T-cell (primary cell): ENCODE measurements at regions not wholly inside any gene's neighbourhood (a gene's known extent, or its start where the extent isn't known, plus 50 kb on each side); places are given as distances from the start of the nearest gene placed in this dataset.

ENCODE experiments used
- ATAC-seq, 4 experiments: fragments of 200-7000 bp in 3 of 4; fragments of 150-1000 bp in 1 of 4; cut with Tn5 transposase; replicated peaks in 1 of 4; 1 replicate in 3 of 4; 2 replicates in 1 of 4; pipeline ENCODE4 v1.10.0; 2021; ENCODE audit warnings: moderate library complexity in 3 of 4, mild to moderate bottlenecking in 2 of 4, moderate number of reproducible peaks in 1 of 4
- CTCF ChIA-PET, 2 donors: fragments of 300-600 bp; sonication (Branson Sonifier 250); formaldehyde crosslinking; loops; one replicate each; lab custom pipeline; 2022; ENCODE audit warnings: antibody characterized with exemption in 2 of 2; lab: Charles Lee
- POLR2A ChIA-PET, 2 donors: fragments of 300-600 bp; sonication (Branson Sonifier 250); formaldehyde crosslinking; loops; one replicate each; lab custom pipeline; 2022; ENCODE audit warnings: antibody characterized with exemption in 2 of 2; lab: Charles Lee
- DNase-seq, 35 experiments: peaks; one replicate each; pipeline versions ENCODE4 v3.0.0 to v3.0.0-alpha.2; 2013 to 2023
- H3K27ac ChIP-seq: one replicate; pipeline ENCODE4 v1.5.1; 2013; ENCODE audit warnings: low read length
- H3K27me3 ChIP-seq, 2 experiments: replicated peaks in 1 of 2; 1 replicate in 1 of 2; 2 replicates in 1 of 2; pipeline versions ENCODE4 v1.6.1 to v1.7.0; 2013; ENCODE audit warnings: low read length in 1 of 2, mixed read lengths in 1 of 2; ENCODE audit not compliant: control insufficient read depth in 2 of 2, insufficient read depth in 2 of 2; ENCODE audit errors: extremely low read depth in 1 of 2
- H3K36me3 ChIP-seq, 2 donors: 1 replicate in 1 of 2; 2 replicates in 1 of 2; pipeline versions ENCODE4 v1.6.1 to v1.7.0; 2013; ENCODE audit warnings: low read length in 1 of 2; ENCODE audit not compliant: control insufficient read depth in 2 of 2, insufficient read depth in 1 of 2; ENCODE audit errors: extremely low read depth in 1 of 2
- H3K4me1 ChIP-seq, 2 experiments: 1 replicate in 1 of 2; 2 replicates in 1 of 2; pipeline versions ENCODE4 v1.6.1 to v1.7.0; 2013; ENCODE audit warnings: low read length in 2 of 2, mixed read lengths in 1 of 2; ENCODE audit not compliant: insufficient read depth in 2 of 2, control insufficient read depth in 1 of 2; ENCODE audit errors: extremely low read depth in 1 of 2
- H3K4me3 ChIP-seq, 2 donors: 1 replicate in 1 of 2; 2 replicates in 1 of 2; pipeline versions ENCODE4 v1.5.1 to v1.7.0; 2013; ENCODE audit warnings: mild to moderate bottlenecking in 2 of 2, low read length in 1 of 2, moderate library complexity in 1 of 2; ENCODE audit not compliant: control insufficient read depth in 1 of 2; ENCODE audit errors: extremely low read depth in 1 of 2
- H3K9me3 ChIP-seq: 2 replicates; pipeline ENCODE4 v1.7.0; 2013
- H3K27ac Mint-ChIP-seq, 2 donors: one replicate each; pipeline ENCODE4 v1.8.0; 2020 to 2021; ENCODE audit warnings: mild to moderate bottlenecking in 2 of 2, mixed read lengths in 2 of 2
- H3K27me3 Mint-ChIP-seq, 2 donors: one replicate each; pipeline ENCODE4 v1.8.0; 2021 to 2022; ENCODE audit warnings: mixed read lengths in 2 of 2
- H3K36me3 Mint-ChIP-seq: one replicate; pipeline ENCODE4 v1.8.0; 2021; ENCODE audit warnings: mixed read lengths
- H3K4me1 Mint-ChIP-seq, 3 donors: one replicate each; pipeline ENCODE4 v1.8.0; 2020 to 2022; ENCODE audit warnings: mixed read lengths in 3 of 3, mild to moderate bottlenecking in 1 of 3
- H3K4me3 Mint-ChIP-seq, 3 donors: one replicate each; pipeline ENCODE4 v1.8.0; 2020 to 2022; ENCODE audit warnings: mild to moderate bottlenecking in 3 of 3, mixed read lengths in 3 of 3, moderate library complexity in 3 of 3
- H3K9me3 Mint-ChIP-seq, 3 donors: one replicate each; pipeline ENCODE4 v1.8.0; 2020 to 2022; ENCODE audit warnings: mixed read lengths in 3 of 3
- WGBS: methylation state at CpG from one replicate; pipeline ENCODE4 v1.1.5; 2013; ENCODE audit warnings: missing lambda C conversion rate; ENCODE audit not compliant: insufficient coverage; 5-methylcytosine and 5-hydroxymethylcytosine counted together

DNA sequence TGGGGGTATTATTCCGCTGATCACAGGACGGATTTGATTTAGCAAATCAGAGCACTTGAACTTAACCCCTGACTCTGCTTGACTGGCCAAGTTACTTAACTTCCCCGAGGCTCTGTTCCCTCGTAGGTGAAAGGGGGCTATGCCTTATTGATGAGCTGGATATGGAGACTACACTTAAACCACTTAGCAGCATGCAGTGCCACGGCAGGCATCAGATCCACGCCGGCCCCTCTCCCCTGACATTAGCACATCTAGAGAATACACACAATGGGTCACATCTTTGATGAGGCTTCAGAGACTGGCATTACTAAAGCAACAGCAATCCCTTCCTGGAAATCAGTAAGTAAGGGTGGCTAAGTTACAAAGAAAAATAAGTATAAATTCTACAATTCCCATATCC is 71.0 kb downstream of the ABCC12 start:
- peaks cover 5 to 17% of the 10 kb centered on the region in 2 donors for H3K27me3 Mint-ChIP-seq
- no peak overlapping the region for H3K4me3 Mint-ChIP-seq
- H3K36me3 ChIP-seq = no peaks in the 10 kb centered on the region
- POLR2A ChIA-PET = no interaction called here
- no peak for ATAC-seq
- CTCF ChIA-PET = no interaction called here
- no peaks in the 10 kb centered on the region for H3K9me3 ChIP-seq
- no peak overlapping the region for H3K4me3 ChIP-seq
- no peaks in the 10 kb centered on the region for H3K9me3 Mint-ChIP-seq
- WGBS = no CpG with 5 or more reads among the region's 7 CpGs
- H3K27ac ChIP-seq = no peak overlapping the region
- no peaks in the 10 kb centered on the region for H3K4me1 Mint-ChIP-seq
- DNase-seq = no peak
- H3K27ac Mint-ChIP-seq = no peak overlapping the region
- no peaks in the 10 kb centered on the region for H3K4me1 ChIP-seq
- peaks cover 0 to 10% of the 10 kb centered on the region in 2 experiments for H3K27me3 ChIP-seq
- no peaks in the 10 kb centered on the region for H3K36me3 Mint-ChIP-seq

- ChIA-PET POLR2A (no interaction called here), CTCF (interaction anchor here in 1 of 2 donors (0.6 kb wide), 1 partner anchor 1014 kb away, joined by 6 read pairs; no protein-coding TSS in a partner anchor)
- Mint-ChIP-seq H3K27me3 (peaks cover 2 to 20% of the 10 kb centered on the region in 2 donors), H3K27ac (no peak overlapping the region), H3K4me3 (no peak overlapping the region), H3K4me1 (no peaks in the 10 kb centered on the region), H3K9me3 (no peaks in the 10 kb centered on the region), H3K36me3 (no peaks in the 10 kb centered on the region)
- Histone ChIP-seq H3K9me3 (no peaks in the 10 kb centered on the region), H3K27me3 (peaks cover 0 to 10% of the 10 kb centered on the region in 2 experiments), H3K4me1 (no peaks in the 10 kb centered on the region), H3K36me3 (no peaks in the 10 kb centered on the region), H3K4me3 (no peak overlapping the region), H3K27ac (no peak overlapping the region)
- DNase-seq = no peak
- WGBS = 18% methylated on average over 3 of the region's 6 CpGs
- no peak for ATAC-seq
Observed at GRCh38 chr16:48082516-48082915, 73.3 kb downstream of the ABCC12 start.

GRCh38 chr16:48081656-48082055 is 74.1 kb downstream of the ABCC12 start:
- CTCF ChIA-PET = no interaction called here

DNA sequence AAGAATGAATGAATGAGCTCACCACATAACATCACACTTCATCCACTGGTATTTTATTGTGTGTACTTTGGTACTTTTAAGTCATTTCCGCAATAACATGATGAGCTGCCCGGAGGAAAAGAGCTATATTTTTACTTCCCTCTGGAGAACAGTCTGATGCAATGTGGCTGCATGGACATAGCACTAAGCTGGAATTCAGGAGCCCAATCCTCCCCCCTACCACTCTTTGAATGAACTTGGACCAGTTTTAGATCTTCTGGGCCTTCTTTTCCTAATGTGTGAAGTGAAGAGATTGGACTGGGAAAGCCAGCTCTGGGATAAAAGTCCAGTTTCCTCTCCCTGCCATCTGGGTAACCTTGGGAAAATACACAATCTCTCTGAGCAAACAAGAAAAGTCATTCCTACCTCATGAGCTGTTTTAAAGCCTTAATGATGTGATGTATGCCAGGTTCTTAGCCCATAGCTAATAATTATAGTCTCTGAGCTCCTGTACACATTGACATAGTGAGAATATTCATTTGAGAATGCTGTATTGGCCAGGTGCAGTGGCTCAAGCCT is 79.3 kb downstream of the ABCC12 start:
- CTCF ChIA-PET = interaction anchor here in 1 of 2 donors (0.5 to 0.6 kb wide), 2 partner anchors 1139 to 1144 kb away, joined by 3 read pairs; no protein-coding TSS in a partner anchor
- no peaks in the 10 kb centered on the region for H3K9me3 ChIP-seq

More at GRCh38 chr16:48081656-48082055, 74.1 kb downstream of the ABCC12 start:
- no peaks in the 10 kb centered on the region for H3K4me1 ChIP-seq
- H3K36me3 Mint-ChIP-seq = no peaks in the 10 kb centered on the region
- H3K9me3 Mint-ChIP-seq = no peaks in the 10 kb centered on the region
- peaks cover 2 to 18% of the 10 kb centered on the region in 2 donors for H3K27me3 Mint-ChIP-seq
- no peak overlapping the region for H3K27ac Mint-ChIP-seq
- POLR2A ChIA-PET = no interaction called here
- H3K36me3 ChIP-seq = no peaks in the 10 kb centered on the region
- no peak for DNase-seq
- H3K4me1 Mint-ChIP-seq = no peaks in the 10 kb centered on the region
- ATAC-seq = no peak
- H3K27me3 ChIP-seq = peaks cover 0 to 10% of the 10 kb centered on the region in 2 experiments
- no peaks in the 10 kb centered on the region for H3K9me3 ChIP-seq
- no peak overlapping the region for H3K4me3 Mint-ChIP-seq
- H3K27ac ChIP-seq = no peak overlapping the region
- no peak overlapping the region for H3K4me3 ChIP-seq
- WGBS = 75% methylated on average over 2 of the region's 3 CpGs

GRCh38 chr16:48075398-48075797 is 80.4 kb downstream of the ABCC12 start:
- no peaks in the 10 kb centered on the region for H3K36me3 Mint-ChIP-seq
- no peak overlapping the region for H3K27ac Mint-ChIP-seq
- H3K27me3 Mint-ChIP-seq = peaks cover 6 to 15% of the 10 kb centered on the region in 2 donors
- no peak overlapping the region for H3K4me3 ChIP-seq
- no peaks in the 10 kb centered on the region for H3K4me1 ChIP-seq
- WGBS = 79% methylated on average over 2 of the region's 3 CpGs
- ATAC-seq = no peak
- no peak overlapping the region for H3K27ac ChIP-seq
- no peaks in the 10 kb centered on the region for H3K9me3 Mint-ChIP-seq
- no peaks in the 10 kb centered on the region for H3K36me3 ChIP-seq
- ChIA-PET POLR2A (no interaction called here), CTCF (no interaction called here)
- no peak overlapping the region for H3K4me3 Mint-ChIP-seq
- DNase-seq = no peak
- H3K4me1 Mint-ChIP-seq = no peaks in the 10 kb centered on the region
- H3K27me3 ChIP-seq = no peaks in the 10 kb centered on the region
- no peaks in the 10 kb centered on the region for H3K9me3 ChIP-seq

More for the DNA sequence above, 79.3 kb downstream of the ABCC12 start:
- H3K9me3 Mint-ChIP-seq = no peaks in the 10 kb centered on the region
- no peak overlapping the region for H3K27ac Mint-ChIP-seq
- peaks cover 2 to 15% of the 10 kb centered on the region in 2 donors for H3K27me3 Mint-ChIP-seq
- no CpG with 5 or more reads among the region's 2 CpGs for WGBS
- no peaks in the 10 kb centered on the region for H3K36me3 Mint-ChIP-seq
- H3K27me3 ChIP-seq = no peaks in the 10 kb centered on the region
- H3K36me3 ChIP-seq = no peaks in the 10 kb centered on the region
- ATAC-seq (no peak), DNase-seq (no peak)
- POLR2A ChIA-PET = no interaction called here
- no peak overlapping the region for H3K27ac ChIP-seq
- H3K4me3 Mint-ChIP-seq = no peak overlapping the region
- no peaks in the 10 kb centered on the region for H3K4me1 ChIP-seq
- no peak overlapping the region for H3K4me3 ChIP-seq
- H3K4me1 Mint-ChIP-seq = no peaks in the 10 kb centered on the region

- ATAC-seq = no peak
- no peaks in the 10 kb centered on the region for H3K4me1 Mint-ChIP-seq
- H3K4me3 Mint-ChIP-seq = no peak overlapping the region
- peaks cover 5 to 9% of the 10 kb centered on the region in 2 donors for H3K27me3 Mint-ChIP-seq
- ChIA-PET POLR2A (no interaction called here), CTCF (no interaction called here)
- Histone ChIP-seq H3K9me3 (no peaks in the 10 kb centered on the region), H3K4me1 (no peaks in the 10 kb centered on the region), H3K4me3 (no peak overlapping the region), H3K27me3 (peaks cover 0 to 6% of the 10 kb centered on the region in 2 experiments), H3K36me3 (no peaks in the 10 kb centered on the region), H3K27ac (no peak overlapping the region)
- WGBS = 50% methylated on average over 2 of the region's 2 CpGs
- H3K36me3 Mint-ChIP-seq = no peaks in the 10 kb centered on the region
- no peaks in the 10 kb centered on the region for H3K9me3 Mint-ChIP-seq
- no peak overlapping the region for H3K27ac Mint-ChIP-seq
- no peak for DNase-seq
Observed at GRCh38 chr16:48067388-48067787, 88.4 kb downstream of the ABCC12 start.
